BLaER1 (cell line): ENCODE measurements at regions not wholly inside any gene's neighbourhood (a gene's known extent, or its start where the extent isn't known, plus 50 kb on each side); places are given as distances from the start of the nearest gene placed in this dataset.

Experiments used
- H3K27ac ChIP-seq: shearing (Covaris generic); formaldehyde crosslinking; 2 replicates; pipeline ENCODE4 v1.8.1; 2022
- H3K27me3 ChIP-seq: shearing (Covaris generic); formaldehyde crosslinking; 2 replicates; pipeline ENCODE4 v1.8.1; 2022
- H3K36me3 ChIP-seq: shearing (Covaris generic); formaldehyde crosslinking; 2 replicates; pipeline ENCODE4 v1.8.1; 2022
- H3K4me1 ChIP-seq: shearing (Covaris generic); formaldehyde crosslinking; 2 replicates; pipeline ENCODE4 v1.8.1; 2022
- H3K4me2 ChIP-seq: shearing (Covaris generic); formaldehyde crosslinking; 2 replicates; pipeline ENCODE4 v1.8.1; 2022
- H3K4me3 ChIP-seq: shearing (Covaris generic); formaldehyde crosslinking; 2 replicates; pipeline ENCODE4 v1.8.1; 2022
- H3K9ac ChIP-seq: shearing (Covaris generic); formaldehyde crosslinking; 2 replicates; pipeline ENCODE4 v1.8.1; 2022
- H3K9me3 ChIP-seq: shearing (Covaris generic); formaldehyde crosslinking; 2 replicates; pipeline ENCODE4 v1.8.1; 2022
- H4K20me1 ChIP-seq: shearing (Covaris generic); formaldehyde crosslinking; 2 replicates; pipeline ENCODE4 v1.8.1; 2022
- Cebpa-rat ChIP-seq: shearing (Covaris generic); IDR thresholded peaks from 2 replicates; pipeline ENCODE4 v1.8.1; 2022

DNA sequence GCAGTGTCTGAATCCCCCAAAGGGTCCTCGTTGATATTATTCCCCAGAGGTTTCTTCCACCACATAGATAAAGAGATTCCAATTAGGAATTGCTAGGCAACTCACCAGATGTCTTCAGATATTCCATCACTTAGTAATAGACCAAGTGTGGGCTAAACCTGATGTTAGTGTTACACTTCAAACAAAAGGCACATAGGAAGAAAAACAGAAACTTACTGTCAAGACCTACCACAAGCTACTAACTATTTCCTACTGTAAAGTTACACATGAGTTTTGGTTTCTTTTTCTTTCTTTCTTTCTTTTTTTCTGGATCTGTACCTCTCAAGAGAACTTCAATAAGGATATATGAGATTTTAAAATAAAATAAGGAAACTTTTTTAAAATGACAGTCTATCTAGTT, 879.1 kb upstream of the NEGR1 start:
- Histone ChIP-seq H3K9ac (no peak overlapping the region), H3K9me3 (no peaks in the 10 kb centered on the region), H3K36me3 (no peaks in the 10 kb centered on the region), H3K4me1 (no peaks in the 10 kb centered on the region), H3K27me3 (no peaks in the 10 kb centered on the region), H3K27ac (no peak overlapping the region), H3K4me3 (no peak overlapping the region), H4K20me1 (no peaks in the 10 kb centered on the region), H3K4me2 (no peak overlapping the region)
- TF ChIP-seq Cebpa-rat, result no peak

DNA sequence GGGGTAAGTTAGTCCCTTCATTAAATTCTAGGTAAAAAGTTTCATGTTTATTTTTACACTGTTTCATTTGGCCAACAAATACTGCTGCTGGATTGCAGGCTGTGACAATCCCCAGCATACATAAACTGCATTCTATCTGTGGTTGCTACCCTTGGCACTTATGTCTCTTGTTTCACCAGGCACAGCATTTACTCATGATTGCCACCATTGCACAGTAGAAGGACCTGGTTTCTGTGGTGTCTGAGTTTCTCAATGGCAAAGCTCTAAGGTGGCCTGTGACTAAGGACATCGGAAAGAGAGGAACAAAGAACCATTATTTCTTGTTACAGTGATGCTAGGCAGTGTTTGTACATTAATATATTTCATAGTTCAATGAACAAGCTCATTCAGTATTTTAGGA, 878.4 kb upstream of the NEGR1 start:
- Histone ChIP-seq H4K20me1 (no peaks in the 10 kb centered on the region), H3K9ac (no peak overlapping the region), H3K4me1 (no peaks in the 10 kb centered on the region), H3K27me3 (no peaks in the 10 kb centered on the region), H3K27ac (no peak overlapping the region), H3K9me3 (no peaks in the 10 kb centered on the region), H3K4me2 (no peak overlapping the region), H3K4me3 (no peak overlapping the region), H3K36me3 (no peaks in the 10 kb centered on the region)
- TF ChIP-seq Cebpa-rat, result no peak

DNA sequence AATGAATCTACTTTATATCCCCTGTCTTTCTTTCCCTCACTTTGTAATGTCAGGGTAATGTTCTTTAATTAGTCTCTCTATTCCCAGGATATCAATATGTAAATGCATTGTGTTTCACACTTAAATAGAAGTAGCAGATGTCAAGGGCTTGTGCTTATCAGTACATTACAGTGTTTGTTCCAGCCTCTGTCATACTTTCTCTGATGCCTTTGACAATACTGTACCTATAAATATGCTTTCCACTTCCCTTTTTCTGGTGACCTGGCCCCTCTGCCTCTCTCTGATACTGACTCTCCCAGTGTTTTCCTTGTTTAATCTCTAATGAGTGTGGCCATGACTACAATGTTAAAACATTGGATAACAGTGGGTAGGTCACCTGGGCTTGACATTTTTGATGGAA, 862.0 kb upstream of the NEGR1 start:
- H3K27me3 ChIP-seq, result no peaks in the 10 kb centered on the region
- no peaks in the 10 kb centered on the region for H3K4me1 ChIP-seq
- H3K27ac ChIP-seq, result no peak overlapping the region
- no peaks in the 10 kb centered on the region for H3K9me3 ChIP-seq
- no peak overlapping the region for H3K4me3 ChIP-seq
- H3K9ac ChIP-seq, result no peak overlapping the region
- H4K20me1 ChIP-seq, result no peaks in the 10 kb centered on the region
- TF ChIP-seq Cebpa-rat, result no peak
- no peak overlapping the region for H3K4me2 ChIP-seq
- no peaks in the 10 kb centered on the region for H3K36me3 ChIP-seq

DNA sequence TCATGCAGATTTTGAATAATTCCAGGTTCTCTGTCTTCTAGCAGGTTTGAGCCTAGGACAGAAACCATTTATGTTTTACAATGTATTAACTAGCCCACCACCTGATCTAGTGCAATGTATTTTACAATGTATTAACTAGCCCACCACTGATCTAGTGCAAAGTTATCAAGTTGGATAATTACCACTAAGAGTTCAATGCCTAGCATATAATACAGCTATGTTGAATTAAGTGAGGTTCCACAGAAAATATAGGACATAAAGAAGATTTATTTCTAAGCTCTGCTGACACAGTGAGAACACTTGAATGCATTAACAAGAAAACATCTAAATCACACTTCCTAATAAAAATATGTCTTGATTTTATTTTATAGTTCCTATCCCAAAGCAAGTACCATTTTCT, 854.6 kb upstream of the NEGR1 start:
- H3K4me3 ChIP-seq, result no peak overlapping the region
- H3K27ac ChIP-seq, result no peak overlapping the region
- H3K4me1 ChIP-seq, result no peaks in the 10 kb centered on the region
- no peak overlapping the region for H3K4me2 ChIP-seq
- no peaks in the 10 kb centered on the region for H3K27me3 ChIP-seq
- no peaks in the 10 kb centered on the region for H4K20me1 ChIP-seq
- no peak for TF ChIP-seq Cebpa-rat
- no peak overlapping the region for H3K9ac ChIP-seq
- H3K36me3 ChIP-seq, result no peaks in the 10 kb centered on the region
- H3K9me3 ChIP-seq, result no peaks in the 10 kb centered on the region

DNA sequence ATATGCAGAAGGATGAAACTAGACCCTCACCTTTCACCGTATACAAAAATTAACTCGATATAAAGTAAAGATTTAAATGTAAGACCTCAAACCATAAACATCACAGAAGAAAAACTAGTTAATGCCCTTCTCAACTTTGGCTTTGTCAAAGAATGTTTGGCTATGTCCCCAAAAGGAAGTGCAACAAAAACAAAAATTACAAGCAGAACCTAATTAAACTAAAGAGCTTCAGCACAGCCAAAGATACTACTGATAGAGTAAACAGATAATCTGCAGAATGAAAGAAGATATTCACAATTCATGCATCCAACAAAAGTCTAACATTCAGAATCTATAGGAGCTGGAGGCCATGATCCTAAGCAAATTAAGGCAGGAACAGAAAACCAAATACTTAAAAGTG, 824.6 kb upstream of the NEGR1 start:
- H3K27ac ChIP-seq, result no peak overlapping the region
- H3K9me3 ChIP-seq, result no peaks in the 10 kb centered on the region
- no peaks in the 10 kb centered on the region for H3K27me3 ChIP-seq
- H3K4me3 ChIP-seq, result no peak overlapping the region
- no peak for TF ChIP-seq Cebpa-rat
- no peaks in the 10 kb centered on the region for H3K36me3 ChIP-seq
- H3K9ac ChIP-seq, result no peak overlapping the region
- H3K4me1 ChIP-seq, result no peaks in the 10 kb centered on the region
- no peak overlapping the region for H3K4me2 ChIP-seq
- no peaks in the 10 kb centered on the region for H4K20me1 ChIP-seq

DNA sequence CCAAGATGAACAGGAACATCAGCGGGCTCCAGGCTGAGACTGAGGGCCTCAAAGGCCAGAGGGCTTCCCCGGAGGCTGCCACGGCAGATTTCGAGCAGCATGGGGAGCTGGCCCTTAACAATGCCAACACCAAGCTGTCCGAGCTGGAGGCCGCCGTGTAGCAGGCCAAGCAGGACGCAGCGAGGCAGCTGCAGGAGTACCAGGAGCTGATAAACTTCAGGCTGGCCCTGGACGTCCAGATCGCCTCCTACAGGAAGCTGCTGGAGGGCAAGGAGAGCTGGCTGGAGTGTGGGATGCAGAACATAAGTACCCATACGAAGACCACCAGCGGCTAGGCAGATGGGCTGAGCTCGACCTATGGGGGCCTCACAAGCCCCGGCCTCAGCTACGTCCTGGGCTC, 823.4 kb upstream of the NEGR1 start:
- no peak overlapping the region for H3K27ac ChIP-seq
- no peak for TF ChIP-seq Cebpa-rat
- H3K4me3 ChIP-seq, result no peak overlapping the region
- no peaks in the 10 kb centered on the region for H3K27me3 ChIP-seq
- H3K36me3 ChIP-seq, result no peaks in the 10 kb centered on the region
- H4K20me1 ChIP-seq, result no peaks in the 10 kb centered on the region
- H3K4me1 ChIP-seq, result no peaks in the 10 kb centered on the region
- H3K9me3 ChIP-seq, result no peaks in the 10 kb centered on the region
- no peak overlapping the region for H3K9ac ChIP-seq
- no peak overlapping the region for H3K4me2 ChIP-seq

DNA sequence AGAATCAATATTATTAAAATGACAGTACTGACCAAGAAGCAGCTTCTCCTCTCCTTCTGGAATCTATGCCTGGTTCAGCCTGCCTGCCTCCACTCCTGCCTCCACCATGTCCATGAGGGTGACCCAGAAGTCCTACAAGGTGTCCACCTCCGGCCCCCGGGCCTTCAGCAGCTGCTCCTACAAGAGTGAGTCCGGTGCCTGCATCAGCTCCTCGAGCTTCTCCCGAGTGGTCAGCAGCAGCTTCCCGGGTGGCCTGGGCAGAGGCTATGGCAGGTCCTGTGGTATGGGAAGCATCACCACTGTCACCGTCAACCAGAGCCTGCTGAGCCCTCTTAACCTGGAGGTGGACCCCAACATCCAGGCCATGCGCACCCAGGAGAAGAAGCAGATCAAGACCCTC, 822.4 kb upstream of the NEGR1 start:
- Histone ChIP-seq H3K9me3 (no peaks in the 10 kb centered on the region), H3K4me3 (no peak overlapping the region), H3K27ac (no peak overlapping the region), H3K4me2 (no peak overlapping the region), H4K20me1 (no peaks in the 10 kb centered on the region), H3K9ac (no peak overlapping the region), H3K36me3 (no peaks in the 10 kb centered on the region), H3K27me3 (no peaks in the 10 kb centered on the region), H3K4me1 (no peaks in the 10 kb centered on the region)
- no peak for TF ChIP-seq Cebpa-rat

DNA sequence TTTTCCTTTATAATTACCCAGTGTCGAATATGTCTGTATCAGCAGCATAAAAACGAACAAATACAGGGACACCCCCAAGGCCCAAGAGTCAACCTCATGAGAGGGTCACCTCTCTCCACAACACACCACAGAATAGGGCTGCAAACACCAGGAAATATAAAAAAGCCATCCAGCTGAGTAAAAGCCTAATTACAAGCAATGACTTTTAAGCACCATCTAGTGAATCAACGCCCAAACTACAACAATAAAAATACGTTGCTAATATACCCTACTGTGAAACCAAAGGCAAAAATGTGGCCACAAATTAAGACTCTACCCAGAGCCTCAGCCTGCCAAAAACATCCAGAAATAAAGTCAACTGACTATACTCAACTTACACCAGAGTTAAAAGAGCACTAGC, 817.9 kb upstream of the NEGR1 start:
- Histone ChIP-seq H3K9ac (no peak overlapping the region), H3K4me1 (no peaks in the 10 kb centered on the region), H3K27me3 (no peaks in the 10 kb centered on the region), H3K27ac (no peak overlapping the region), H4K20me1 (no peaks in the 10 kb centered on the region), H3K9me3 (0 out of 2 replicates have a peak, but pooled peaks cover 3% of the 10 kb centered on the region), H3K4me2 (no peak overlapping the region), H3K4me3 (no peak overlapping the region), H3K36me3 (no peaks in the 10 kb centered on the region)
- TF ChIP-seq Cebpa-rat, result no peak

DNA sequence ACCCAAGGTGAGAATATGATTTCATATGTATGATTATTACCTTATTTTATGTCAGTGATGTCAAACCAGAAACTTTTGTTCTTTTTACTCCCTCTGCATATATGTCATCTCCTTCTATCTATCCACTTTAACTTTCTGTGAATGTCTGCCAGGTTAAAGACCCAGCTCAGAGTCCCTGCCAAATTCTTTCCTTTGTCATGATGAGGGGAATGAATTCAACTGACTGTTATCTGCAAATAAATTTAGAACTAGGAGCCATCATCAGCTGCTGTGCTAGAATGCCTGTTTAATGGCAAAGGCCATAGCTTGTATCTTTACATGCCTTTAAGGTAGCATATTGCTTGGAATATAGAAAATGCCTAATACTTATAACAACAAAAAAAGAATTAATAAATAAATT, 815.6 kb upstream of the NEGR1 start:
- no peaks in the 10 kb centered on the region for H3K4me1 ChIP-seq
- no peak overlapping the region for H3K4me3 ChIP-seq
- H3K9ac ChIP-seq, result no peak overlapping the region
- H3K9me3 ChIP-seq, result 0 out of 2 replicates have a peak, but pooled peaks cover 3% of the 10 kb centered on the region
- no peak overlapping the region for H3K4me2 ChIP-seq
- no peaks in the 10 kb centered on the region for H3K27me3 ChIP-seq
- H3K27ac ChIP-seq, result no peak overlapping the region
- no peaks in the 10 kb centered on the region for H4K20me1 ChIP-seq
- TF ChIP-seq Cebpa-rat, result no peak
- no peaks in the 10 kb centered on the region for H3K36me3 ChIP-seq

DNA sequence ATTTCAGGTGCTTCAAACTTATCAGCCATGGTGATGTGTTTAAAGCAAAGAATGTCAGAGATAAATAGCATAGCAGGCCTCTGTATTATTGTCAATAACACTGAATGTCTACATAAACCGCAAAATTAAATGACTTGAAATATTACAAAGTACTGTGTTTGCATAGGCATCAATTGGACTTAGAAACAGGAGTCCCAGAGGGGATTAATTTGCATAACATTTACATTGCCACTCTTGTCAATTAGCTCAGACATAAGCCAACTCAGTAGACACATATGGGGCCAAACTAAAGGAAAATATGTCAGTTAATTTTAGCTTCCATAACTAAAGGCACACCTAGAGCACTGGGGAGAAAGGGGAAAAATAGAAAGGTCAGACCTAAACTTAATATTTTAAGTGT, 814.5 kb upstream of the NEGR1 start:
- no peaks in the 10 kb centered on the region for H3K4me1 ChIP-seq
- H3K4me2 ChIP-seq, result no peak overlapping the region
- H4K20me1 ChIP-seq, result no peaks in the 10 kb centered on the region
- TF ChIP-seq Cebpa-rat, result no peak
- no peaks in the 10 kb centered on the region for H3K36me3 ChIP-seq
- H3K4me3 ChIP-seq, result no peak overlapping the region
- H3K27ac ChIP-seq, result no peak overlapping the region
- no peaks in the 10 kb centered on the region for H3K27me3 ChIP-seq
- H3K9ac ChIP-seq, result no peak overlapping the region
- H3K9me3 ChIP-seq, result 0 out of 2 replicates have a peak, but pooled peaks cover 3% of the 10 kb centered on the region

DNA sequence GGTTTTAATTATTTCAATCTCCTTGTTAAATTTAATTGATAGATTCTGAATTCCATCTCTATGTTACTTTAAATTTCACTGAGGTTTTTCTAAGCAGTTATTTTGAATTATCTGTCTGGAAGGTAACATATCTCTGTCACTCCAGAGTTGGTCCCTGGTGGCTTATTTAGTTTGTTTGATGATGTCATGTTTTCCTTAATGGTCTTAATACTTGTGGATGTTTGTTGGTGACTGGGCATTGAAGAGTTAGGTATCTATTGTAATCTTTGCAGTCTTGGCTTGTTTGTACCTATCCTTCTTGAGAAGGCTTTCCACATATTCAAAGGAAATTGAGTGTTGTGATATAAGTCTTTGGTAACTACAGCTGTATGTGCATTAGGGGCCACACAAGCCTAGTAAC, 810.0 kb upstream of the NEGR1 start:
- Histone ChIP-seq H3K36me3 (no peaks in the 10 kb centered on the region), H3K4me1 (no peaks in the 10 kb centered on the region), H3K27me3 (no peaks in the 10 kb centered on the region), H3K4me2 (no peak overlapping the region), H3K4me3 (no peak overlapping the region), H3K9ac (no peak overlapping the region), H4K20me1 (no peaks in the 10 kb centered on the region), H3K9me3 (no peaks in the 10 kb centered on the region), H3K27ac (no peak overlapping the region)
- no peak for TF ChIP-seq Cebpa-rat
